GM10266 (cell line): ENCODE measurements at regions not wholly inside any gene's neighbourhood (a gene's known extent, or its start where the extent isn't known, plus 50 kb on each side); places are given as distances from the start of the nearest gene placed in this dataset.

Experiments
- DNase-seq: peaks from one replicate; pipeline ENCODE4 v3.0.0; 2012; ENCODE audit errors: extremely low spot score
- CTCF ChIP-seq: IDR thresholded peaks from 2 replicates; pipeline ENCODE4 v1.5.1; 2012; ENCODE audit warnings: mild to moderate bottlenecking, low read depth; ENCODE audit not compliant: control insufficient read depth, insufficient read depth; ENCODE audit errors: missing control alignments

GRCh38 chr7:119415682-119416081 lies 857.3 kb upstream of the KCND2 start:
- TF ChIP-seq CTCF = no peak
- DNase-seq = no peak

- no peak for DNase-seq
- TF ChIP-seq CTCF = no peak
These were observed 851.3 kb upstream of the KCND2 start for GRCh38 chr7:119421657-119422056.

GRCh38 chr7:119436882-119437281 lies 836.1 kb upstream of the KCND2 start:
- no peak for DNase-seq
- TF ChIP-seq CTCF = no peak

- TF ChIP-seq CTCF = no peak
- DNase-seq = no peak
These were observed 834.7 kb upstream of the KCND2 start for GRCh38 chr7:119438315-119438714.

GRCh38 chr7:119439192-119439591 lies 833.8 kb upstream of the KCND2 start:
- DNase-seq = no peak
- TF ChIP-seq CTCF = no peak

GRCh38 chr7:119452401-119452800 lies 820.6 kb upstream of the KCND2 start:
- DNase-seq = no peak
- no peak for TF ChIP-seq CTCF

GRCh38 chr7:119465798-119466305 lies 807.1 kb upstream of the KCND2 start:
- no peak for DNase-seq
- TF ChIP-seq CTCF = no peak
